Hematopoietic multipotent progenitor cell treated with erythropoietin and hydrocortisone succinate and interleukin-3 and kit ligand, for 6 days (in vitro differentiated cells): ENCODE measurements at regions not wholly inside any gene's neighbourhood (a gene's known extent, or its start where the extent isn't known, plus 50 kb on each side); places are given as distances from the start of the nearest gene placed in this dataset.
A peak's percentile ranks its signal among the peaks of the same experiment; 100 is the strongest.

Experiments used
- DNase-seq: peaks from one replicate; pipeline ENCODE4 v3.0.0-alpha.2; 2015

GRCh38 chr11:129265125-129265788 is 73.1 kb upstream of the ARHGAP32 start:
- DNase-seq = no peak

GRCh38 chr11:129264114-129264513 is 72.0 kb upstream of the ARHGAP32 start:
- no peak for DNase-seq

GRCh38 chr11:129260750-129261149 is 68.6 kb upstream of the ARHGAP32 start:
- peak; percentile 9 for DNase-seq

GRCh38 chr11:129259931-129260348 is 67.8 kb upstream of the ARHGAP32 start:
- no peak for DNase-seq

- no peak for DNase-seq
Observed at GRCh38 chr11:129258205-129258604, 66.1 kb upstream of the ARHGAP32 start.

- DNase-seq = no peak
Observed at GRCh38 chr11:129257512-129257911, 65.4 kb upstream of the ARHGAP32 start.

- DNase-seq = no peak
Observed at GRCh38 chr11:129252621-129253020, 60.5 kb upstream of the ARHGAP32 start.

- DNase-seq = no peak
Observed at GRCh38 chr11:129251067-129251466, 58.9 kb upstream of the ARHGAP32 start.

GRCh38 chr11:129249923-129250322 is 57.8 kb upstream of the ARHGAP32 start:
- no peak for DNase-seq

- DNase-seq = no peak
Observed at GRCh38 chr11:129249351-129249750, 57.2 kb upstream of the ARHGAP32 start.

GRCh38 chr11:129248618-129249017 is 56.5 kb upstream of the ARHGAP32 start:
- no peak for DNase-seq

- peak; percentile 47 for DNase-seq
Observed at GRCh38 chr11:129247135-129247534, 55.0 kb upstream of the ARHGAP32 start.

GRCh38 chr11:129242855-129243254 is 50.7 kb upstream of the ARHGAP32 start:
- no peak for DNase-seq
